HEK293T (cell line): ENCODE measurements at regions not wholly inside any gene's neighbourhood (a gene's known extent, or its start where the extent isn't known, plus 50 kb on each side); places are given as distances from the start of the nearest gene placed in this dataset.

Experiments used
- CTCF ChIA-PET: fragments of 350-600 bp; formaldehyde crosslinking; extraction: SDS; loops from one replicate; lab custom pipeline; 2021; ENCODE audit warnings: antibody characterized with exemption, inconsistent platforms; lab: Yijun Ruan, JAX
- POLR2A ChIA-PET: fragments of 350-600 bp; formaldehyde crosslinking; extraction: SDS; loops from one replicate; lab custom pipeline; 2020; ENCODE audit warnings: antibody characterized with exemption, inconsistent platforms; lab: Yijun Ruan, JAX
- DNase-seq: peaks from one replicate; pipeline ENCODE4 v3.0.0; 2012; ENCODE audit warnings: mixed read lengths; ENCODE audit errors: extremely low spot score
- ARNT ChIP-seq: fragments of 450-650 bp; IDR thresholded peaks from 2 replicates; pipeline ENCODE4 v1.6.1; 2017; ENCODE audit warnings: mild to moderate bottlenecking
- BHLHE40 ChIP-seq: fragments of 450-650 bp; IDR thresholded peaks from 2 replicates; pipeline ENCODE4 v1.6.1; 2016; ENCODE audit warnings: mild to moderate bottlenecking, moderate library complexity, borderline replicate concordance
- CTBP1 ChIP-seq: fragments of 450-650 bp; IDR thresholded peaks from 2 replicates; pipeline ENCODE4 v1.6.1; 2016; ENCODE audit warnings: borderline replicate concordance
- ELF4 ChIP-seq: fragments of 450-650 bp; IDR thresholded peaks from 2 replicates; pipeline ENCODE4 v1.6.1; 2017; ENCODE audit warnings: antibody characterized with exemption
- FOXA1 ChIP-seq: fragments of 450-650 bp; IDR thresholded peaks from 2 replicates; pipeline ENCODE4 v1.6.1; 2016; ENCODE audit warnings: mild to moderate bottlenecking
- FOXK2 ChIP-seq: fragments of 450-650 bp; IDR thresholded peaks from 2 replicates; pipeline ENCODE4 v1.6.1; 2016; ENCODE audit warnings: mild to moderate bottlenecking
- FOXM1 ChIP-seq: fragments of 450-650 bp; IDR thresholded peaks from 2 replicates; pipeline ENCODE4 v1.6.1; 2017; ENCODE audit warnings: mild to moderate bottlenecking, borderline replicate concordance
- HDGF ChIP-seq: fragments of 450-650 bp; IDR thresholded peaks from 2 replicates; pipeline ENCODE4 v1.6.1; 2017; ENCODE audit warnings: antibody characterized with exemption, borderline replicate concordance
- L3MBTL2 ChIP-seq: fragments of 450-650 bp; conservative IDR thresholded peaks from 2 replicates; pipeline ENCODE4 v1.6.1; 2016; ENCODE audit warnings: mild to moderate bottlenecking
- LEF1 ChIP-seq: fragments of 450-650 bp; IDR thresholded peaks from 2 replicates; pipeline ENCODE4 v1.6.1; 2017; ENCODE audit warnings: mild to moderate bottlenecking, borderline replicate concordance
- NFRKB ChIP-seq: fragments of 450-650 bp; IDR thresholded peaks from 2 replicates; pipeline ENCODE4 v1.6.1; 2016; ENCODE audit warnings: mild to moderate bottlenecking, moderate library complexity
- SP1 ChIP-seq: fragments of 450-650 bp; IDR thresholded peaks from 2 replicates; pipeline ENCODE4 v1.6.1; 2017
- SUZ12 ChIP-seq: fragments of 450-650 bp; IDR thresholded peaks from 2 replicates; pipeline ENCODE4 v1.6.1; 2016; ENCODE audit warnings: mild to moderate bottlenecking
- TARDBP ChIP-seq: fragments of 450-650 bp; IDR thresholded peaks from 2 replicates; pipeline ENCODE4 v1.6.1; 2016
- ZNF384 ChIP-seq: fragments of 450-650 bp; IDR thresholded peaks from 2 replicates; pipeline ENCODE4 v1.6.1; 2016
- TF ChIP-seq, protein P1 (sequence below): fragments of 450-650 bp; IDR thresholded peaks from 2 replicates; pipeline ENCODE4 v1.6.1; 2016

DNA sequence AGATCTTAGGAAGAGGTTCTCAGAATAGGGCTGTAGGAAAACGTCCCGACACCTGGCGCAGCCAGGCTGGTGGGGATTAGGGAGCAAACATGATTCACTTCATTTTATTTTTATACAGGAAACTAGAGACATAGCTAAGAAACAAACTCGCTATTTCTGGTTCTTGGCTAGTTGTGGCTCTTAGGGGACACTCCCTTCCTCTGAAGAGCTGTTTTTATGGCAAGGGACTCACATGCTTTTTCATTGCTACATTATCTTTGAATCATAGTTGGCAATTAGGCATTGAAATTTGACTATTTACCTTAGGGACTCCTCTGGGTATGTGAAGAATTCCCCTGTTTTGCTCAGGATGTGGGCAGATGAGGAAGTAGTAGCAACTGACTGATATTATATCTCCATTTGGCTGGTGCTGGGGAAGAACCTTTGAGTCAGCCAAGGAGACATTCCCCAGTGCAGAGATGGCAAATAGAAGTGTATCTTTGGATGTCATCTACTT lies 174.5 kb downstream of the SMIM20 start:
- ChIA-PET POLR2A (no interaction called here), CTCF (interaction anchor here (1.0 kb wide), 1 partner anchor 19 kb away, joined by 3 read pairs; no protein-coding TSS in a partner anchor)
- no peak for TF ChIP-seq SP1
- no peak for TF ChIP-seq TARDBP
- no peak for TF ChIP-seq BHLHE40
- no peak for TF ChIP-seq FOXM1
- no peak for TF ChIP-seq ELF4
- no peak for TF ChIP-seq FOXA1
- no peak for TF ChIP-seq ZNF384
- no peak for TF ChIP-seq LEF1
- no peak for DNase-seq

- ChIA-PET CTCF (no interaction called here), POLR2A (no interaction called here)
- TF ChIP-seq FOXM1 (no peak), CTBP1 (no peak), LEF1 (no peak), TARDBP (no peak), L3MBTL2 (no peak), BHLHE40 (no peak), SUZ12 (no peak), FOXK2 (no peak), ZNF384 (no peak), SP1 (no peak), NFRKB (no peak), FOXA1 (no peak), ELF4 (no peak), ARNT (no peak), HDGF (no peak)
- TF ChIP-seq, protein P1, sequence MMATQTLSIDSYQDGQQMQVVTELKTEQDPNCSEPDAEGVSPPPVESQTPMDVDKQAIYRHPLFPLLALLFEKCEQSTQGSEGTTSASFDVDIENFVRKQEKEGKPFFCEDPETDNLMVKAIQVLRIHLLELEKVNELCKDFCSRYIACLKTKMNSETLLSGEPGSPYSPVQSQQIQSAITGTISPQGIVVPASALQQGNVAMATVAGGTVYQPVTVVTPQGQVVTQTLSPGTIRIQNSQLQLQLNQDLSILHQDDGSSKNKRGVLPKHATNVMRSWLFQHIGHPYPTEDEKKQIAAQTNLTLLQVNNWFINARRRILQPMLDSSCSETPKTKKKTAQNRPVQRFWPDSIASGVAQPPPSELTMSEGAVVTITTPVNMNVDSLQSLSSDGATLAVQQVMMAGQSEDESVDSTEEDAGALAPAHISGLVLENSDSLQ: no peak
- DNase-seq: no peak
Observed at GRCh38 chr4:26093551-26093950, 179.5 kb downstream of the SMIM20 start.

- no peak for DNase-seq
- ChIA-PET POLR2A (no interaction called here), CTCF (no interaction called here)
- TF ChIP-seq HDGF: no peak
- no peak for TF ChIP-seq ZNF384
- no peak for TF ChIP-seq SP1
- TF ChIP-seq, protein P1: no peak
- TF ChIP-seq L3MBTL2: no peak
- TF ChIP-seq BHLHE40: no peak
- no peak for TF ChIP-seq FOXA1
- TF ChIP-seq FOXK2: no peak
- TF ChIP-seq ELF4: no peak
- TF ChIP-seq FOXM1: no peak
- TF ChIP-seq TARDBP: no peak
Observed at GRCh38 chr4:26094076-26094475, 180.1 kb downstream of the SMIM20 start.

DNA sequence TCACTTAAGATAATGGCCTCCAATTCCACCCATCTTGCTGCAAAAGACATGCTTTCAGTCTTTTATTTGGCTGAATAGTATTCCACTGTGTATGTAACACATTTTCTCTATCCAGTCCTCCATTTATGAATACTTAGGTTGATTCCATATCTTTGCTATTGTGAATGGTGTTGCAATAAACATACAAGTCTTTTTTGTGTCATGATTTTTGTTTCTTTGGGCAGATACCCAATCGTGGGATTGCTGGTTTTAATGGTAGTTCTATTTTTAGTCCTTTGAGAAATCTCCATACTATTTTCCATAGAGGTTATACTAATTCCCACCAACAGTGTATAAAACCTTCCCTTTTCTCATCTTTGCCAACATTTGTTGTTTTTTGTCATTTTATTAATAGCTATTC lies 180.9 kb downstream of the SMIM20 start:
- ChIA-PET POLR2A (no interaction called here), CTCF (no interaction called here)
- DNase-seq: no peak
- no peak for TF ChIP-seq ZNF384
- TF ChIP-seq HDGF: no peak
- no peak for TF ChIP-seq TARDBP
- TF ChIP-seq, protein P1: no peak
- no peak for TF ChIP-seq ELF4
- no peak for TF ChIP-seq LEF1
- TF ChIP-seq BHLHE40: no peak
- no peak for TF ChIP-seq L3MBTL2
- no peak for TF ChIP-seq SUZ12
- TF ChIP-seq ARNT: no peak
- no peak for TF ChIP-seq NFRKB
- no peak for TF ChIP-seq CTBP1
- TF ChIP-seq FOXK2: no peak
- no peak for TF ChIP-seq FOXA1
- no peak for TF ChIP-seq SP1
- TF ChIP-seq FOXM1: no peak

DNA sequence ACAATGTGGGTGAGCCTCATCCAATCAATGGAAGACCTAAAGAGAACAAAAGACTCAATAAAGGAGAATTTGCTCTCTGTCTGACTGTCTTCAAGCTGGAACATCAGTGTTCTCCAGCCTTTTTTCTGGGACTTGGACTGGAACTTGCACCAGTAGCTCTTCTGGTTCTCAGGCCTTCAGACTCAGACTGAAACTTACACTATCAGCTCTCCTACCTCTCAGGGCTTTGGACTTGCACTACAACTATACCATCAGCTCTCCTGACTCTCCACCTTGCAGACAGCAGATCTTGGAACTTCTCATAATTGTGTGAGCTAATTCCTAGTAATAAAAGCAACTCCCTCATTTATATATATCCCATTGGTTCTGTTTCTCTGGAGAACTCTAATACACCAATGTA lies 185.9 kb downstream of the SMIM20 start:
- POLR2A ChIA-PET: no interaction called here

GRCh38 chr4:26101011-26101410 lies 187.0 kb downstream of the SMIM20 start:
- POLR2A ChIA-PET: no interaction called here
- TF ChIP-seq FOXA1: no peak
- TF ChIP-seq L3MBTL2: no peak
- TF ChIP-seq LEF1: no peak
- no peak for TF ChIP-seq HDGF
- TF ChIP-seq, protein P1: no peak
- TF ChIP-seq SUZ12: no peak
- no peak for TF ChIP-seq CTBP1
- TF ChIP-seq BHLHE40: no peak
- TF ChIP-seq ELF4: no peak
- CTCF ChIA-PET: no interaction called here
- no peak for DNase-seq

More for the DNA sequence above, 185.9 kb downstream of the SMIM20 start:
- no peak for TF ChIP-seq BHLHE40
- no peak for TF ChIP-seq LEF1
- no peak for TF ChIP-seq ZNF384
- TF ChIP-seq CTBP1: no peak
- CTCF ChIA-PET: no interaction called here
- DNase-seq: no peak
